ENCODE measurements at regions not wholly inside any gene's neighbourhood (a gene's known extent, or its start where the extent isn't known, plus 50 kb on each side); places are given as distances from the start of the nearest gene placed in this dataset.

- TF ChIP-seq CHD7 (IDR thresholded peaks at IDR 0.05; ENCODE audit: insufficient replicate concordance, low read length) (no peak), NRF1 (IDR thresholded peaks at IDR 0.05; ENCODE audit: low read depth, low read length) (no peak), TEAD4 (IDR thresholded peaks at IDR 0.05; ENCODE audit: low read depth, low read length) (peak; percentile 63; the same call in 1 of the 2 replicates), SP1 (IDR thresholded peaks at IDR 0.05; ENCODE audit: low read depth, low read length) (0 out of 2 replicates have a peak, but pooled peaks have one; percentile 25), E2F6 (IDR thresholded peaks at IDR 0.05) (no peak), CTCF (IDR thresholded peaks at IDR 0.05; ENCODE audit: control extremely low read depth in 1 of 3, insufficient read depth in 1 of 3, low read depth in 1 of 3, low read length in 3 of 3) (peak in 1 of 3 experiments; percentile 30; a peak in 1 of 4 replicates), JUN (IDR thresholded peaks at IDR 0.05; ENCODE audit: low read depth, low read length) (no peak), ASH2L (IDR thresholded peaks at IDR 0.05; ENCODE audit: low read length) (no peak), SIN3A (conservative IDR thresholded peaks at IDR 0.05 in 1 of 2, IDR thresholded peaks at IDR 0.05 in 1 of 2; ENCODE audit: low read depth in 1 of 2, low read length in 2 of 2) (no peak)
Observed at GRCh38 chr7:145718129-145718528, 398.5 kb upstream of the CNTNAP2 start (continued).
